ENCODE measurements at regions not wholly inside any gene's neighbourhood (a gene's known extent, or its start where the extent isn't known, plus 50 kb on each side); places are given as distances from the start of the nearest gene placed in this dataset.

GRCh38 chr10:107856047-107856315, 691.5 kb upstream of the SORCS1 start:
- TF ChIP-seq BCL11A (IDR thresholded peaks at IDR 0.05; ENCODE audit: low read depth in 2 of 2, low read length in 2 of 2) (no peak), MAFK (IDR thresholded peaks at IDR 0.05; ENCODE audit: low read depth, low read length) (no peak), PHF8 (conservative IDR thresholded peaks at IDR 0.05; ENCODE audit: low read depth, low read length) (no peak), CTCF (IDR thresholded peaks at IDR 0.05; ENCODE audit: control extremely low read depth in 1 of 3, insufficient read depth in 1 of 3, low read depth in 1 of 3, low read length in 3 of 3) (no peak)
